Vagina (tissue), 2 donors: ENCODE measurements at regions not wholly inside any gene's neighbourhood (a gene's known extent, or its start where the extent isn't known, plus 50 kb on each side); places are given as distances from the start of the nearest gene placed in this dataset.
"Not testable (repeated sequence)": the region's sequence is repeated elsewhere in the genome, so short reads cannot be mapped to it uniquely, and the experiment has no call there.

ENCODE experiments used
- POLR2AphosphoS5 ChIP-seq, 2 donors: sonication (generic); formaldehyde crosslinking; IDR thresholded peaks; one replicate each; pipeline ENCODE4 v1.9.0; 2017; ENCODE audit warnings: antibody characterized with exemption in 2 of 2, mild to moderate bottlenecking in 2 of 2, low read depth in 1 of 2; ENCODE audit not compliant: insufficient read depth in 1 of 2
- TF ChIP-seq, protein P1 (sequence below), 3 experiments: fragments of 450-650 bp in 2 of 3; fragments of 200-600 bp in 1 of 3; sonication (generic) in 1 of 3; IDR thresholded peaks; one replicate each; pipeline ENCODE4 v1.5.1; 2017 to 2019; ENCODE audit warnings: antibody characterized with exemption in 3 of 3, mild to moderate bottlenecking in 2 of 3, moderate library complexity in 2 of 3

DNA sequence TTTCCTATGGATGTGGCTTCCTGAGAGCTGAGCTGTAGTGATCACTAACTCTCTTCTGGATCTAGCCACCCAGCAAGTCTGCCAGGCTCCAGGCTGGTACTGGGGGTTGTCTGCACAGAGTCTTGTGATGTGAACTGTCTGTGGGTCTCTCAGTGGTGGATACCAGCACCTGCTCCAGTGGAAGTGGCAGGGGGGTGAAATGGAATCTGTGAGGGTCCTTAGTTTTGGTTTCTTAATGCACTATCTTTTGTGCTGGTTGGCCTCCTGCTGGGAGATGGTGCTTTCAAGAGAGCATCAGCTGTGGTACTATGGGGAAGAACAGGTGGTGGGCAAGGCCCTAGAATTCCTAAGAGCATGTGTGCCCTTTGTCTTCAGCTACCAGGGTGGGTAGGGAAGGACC is 140.7 kb downstream of the TENT5C start:
- TF ChIP-seq, protein P1, sequence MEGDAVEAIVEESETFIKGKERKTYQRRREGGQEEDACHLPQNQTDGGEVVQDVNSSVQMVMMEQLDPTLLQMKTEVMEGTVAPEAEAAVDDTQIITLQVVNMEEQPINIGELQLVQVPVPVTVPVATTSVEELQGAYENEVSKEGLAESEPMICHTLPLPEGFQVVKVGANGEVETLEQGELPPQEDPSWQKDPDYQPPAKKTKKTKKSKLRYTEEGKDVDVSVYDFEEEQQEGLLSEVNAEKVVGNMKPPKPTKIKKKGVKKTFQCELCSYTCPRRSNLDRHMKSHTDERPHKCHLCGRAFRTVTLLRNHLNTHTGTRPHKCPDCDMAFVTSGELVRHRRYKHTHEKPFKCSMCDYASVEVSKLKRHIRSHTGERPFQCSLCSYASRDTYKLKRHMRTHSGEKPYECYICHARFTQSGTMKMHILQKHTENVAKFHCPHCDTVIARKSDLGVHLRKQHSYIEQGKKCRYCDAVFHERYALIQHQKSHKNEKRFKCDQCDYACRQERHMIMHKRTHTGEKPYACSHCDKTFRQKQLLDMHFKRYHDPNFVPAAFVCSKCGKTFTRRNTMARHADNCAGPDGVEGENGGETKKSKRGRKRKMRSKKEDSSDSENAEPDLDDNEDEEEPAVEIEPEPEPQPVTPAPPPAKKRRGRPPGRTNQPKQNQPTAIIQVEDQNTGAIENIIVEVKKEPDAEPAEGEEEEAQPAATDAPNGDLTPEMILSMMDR (IDR thresholded peaks at IDR 0.05): not testable (repeated sequence)
- TF ChIP-seq POLR2AphosphoS5 (IDR thresholded peaks at IDR 0.05; ENCODE audit: insufficient read depth in 1 of 2, low read depth in 1 of 2): not testable (repeated sequence)
